ENCODE measurements at regions not wholly inside any gene's neighbourhood (a gene's known extent, or its start where the extent isn't known, plus 50 kb on each side); places are given as distances from the start of the nearest gene placed in this dataset.
"Not testable (repeated sequence)": the region's sequence is repeated elsewhere in the genome, so short reads cannot be mapped to it uniquely, and the experiment has no call there.

- no peak for ATAC-seq
- no peak overlapping the region for H3K4me3 ChIP-seq
- 40% methylated on average over 3 of the region's 4 CpGs for WGBS (ENCODE audit: insufficient coverage, low coverage, low lambda C conversion rate, missing lambda C conversion rate)
Measured at GRCh38 chr9:31588006-31588405, 796.4 kb upstream of the ACO1 start.

GRCh38 chr9:31588756-31589155 is 795.7 kb upstream of the ACO1 start:
- ATAC-seq: no peak
- Histone ChIP-seq H3K27me3 (no peaks in the 10 kb centered on the region), H3K27ac (no peak overlapping the region), H3K4me1 (no peaks in the 10 kb centered on the region), H3K4me3 (no peak overlapping the region), H3K36me3 (no peaks in the 10 kb centered on the region), H3K9me3 (no peaks in the 10 kb centered on the region)
- no peak for DNase-seq
- intact Hi-C loops (cut with DNase I): no loop called here
- no peak for TF ChIP-seq CTCF (IDR thresholded peaks at IDR 0.05)
- no peak for TF ChIP-seq POLR2A (IDR thresholded peaks at IDR 0.05)

More at GRCh38 chr9:31588006-31588405, 796.4 kb upstream of the ACO1 start:
- no peaks in the 10 kb centered on the region for H3K27me3 ChIP-seq
- DNase-seq: no peak
- TF ChIP-seq POLR2A (IDR thresholded peaks at IDR 0.05): no peak
- TF ChIP-seq CTCF (IDR thresholded peaks at IDR 0.05): no peak
- no peak overlapping the region for H3K27ac ChIP-seq
- H3K4me1 ChIP-seq: no peaks in the 10 kb centered on the region
- intact Hi-C loops (cut with DNase I): no loop called here
- no peaks in the 10 kb centered on the region for H3K36me3 ChIP-seq
- H3K9me3 ChIP-seq: no peaks in the 10 kb centered on the region

GRCh38 chr9:31590091-31590490 is 794.4 kb upstream of the ACO1 start:
- WGBS (ENCODE audit: insufficient coverage, low coverage, low lambda C conversion rate, missing lambda C conversion rate): 41% methylated on average over 2 of the region's 2 CpGs
- no peaks in the 10 kb centered on the region for H3K27me3 ChIP-seq
- no peak overlapping the region for H3K4me3 ChIP-seq
- intact Hi-C loops (cut with DNase I): no loop called here
- no peaks in the 10 kb centered on the region for H3K4me1 ChIP-seq
- no peak for TF ChIP-seq CTCF (IDR thresholded peaks at IDR 0.05)
- no peak for TF ChIP-seq POLR2A (IDR thresholded peaks at IDR 0.05)
- no peak for DNase-seq
- no peak for ATAC-seq
- no peaks in the 10 kb centered on the region for H3K9me3 ChIP-seq
- no peak overlapping the region for H3K27ac ChIP-seq
- no peaks in the 10 kb centered on the region for H3K36me3 ChIP-seq

DNA sequence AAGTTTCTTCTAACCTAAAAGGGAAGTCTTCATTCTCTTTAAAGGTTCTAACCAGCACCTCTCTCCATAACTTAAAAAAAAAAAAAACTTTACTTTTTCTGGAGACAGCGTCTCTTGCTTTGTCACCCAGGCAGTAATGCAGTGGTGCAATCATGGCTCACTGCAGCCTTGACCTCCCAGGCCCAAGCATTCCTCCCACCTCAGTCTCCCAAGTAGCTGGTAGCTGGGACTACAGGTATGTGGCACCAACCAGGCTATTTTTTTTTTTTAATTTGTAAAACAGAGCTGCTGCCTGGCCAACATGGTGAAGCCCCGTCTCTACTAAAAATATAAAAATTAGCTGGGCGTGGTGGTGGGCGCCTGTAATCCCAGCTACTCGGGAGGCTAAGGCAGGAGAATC is 787.4 kb upstream of the ACO1 start:
- H3K27me3 ChIP-seq; ATAC-seq; H3K36me3 ChIP-seq; intact Hi-C loops (cut with DNase I); DNase-seq; H3K9me3 ChIP-seq; H3K27ac ChIP-seq; H3K4me1 ChIP-seq; H3K4me3 ChIP-seq: not testable (repeated sequence)
- WGBS (ENCODE audit: insufficient coverage, low coverage, low lambda C conversion rate, missing lambda C conversion rate): 55% methylated on average over 2 of the region's 5 CpGs

DNA sequence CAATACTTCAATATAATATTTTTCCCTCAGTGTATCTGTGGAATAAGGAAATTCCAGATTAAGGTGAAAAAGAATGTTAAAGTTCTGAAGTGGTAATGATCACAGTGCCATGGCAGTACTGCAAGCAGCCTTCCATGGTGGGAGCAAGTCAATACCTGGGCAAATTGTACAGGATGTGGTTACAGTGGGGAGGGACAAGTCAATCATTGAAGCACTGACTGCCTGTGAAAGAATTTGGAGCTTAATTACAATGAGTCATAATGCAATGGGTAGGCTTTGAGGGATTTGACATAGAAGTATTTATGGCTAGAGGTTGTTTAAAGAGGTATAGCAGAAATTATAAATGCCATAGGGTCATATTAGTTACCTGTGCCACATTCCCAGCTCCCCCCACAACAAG is 786.5 kb upstream of the ACO1 start:
- Histone ChIP-seq H3K4me3 (no peak overlapping the region), H3K9me3 (no peaks in the 10 kb centered on the region), H3K27me3 (no peaks in the 10 kb centered on the region), H3K4me1 (no peaks in the 10 kb centered on the region), H3K36me3 (no peaks in the 10 kb centered on the region), H3K27ac (no peak overlapping the region)
- intact Hi-C loops (cut with DNase I): no loop called here
- DNase-seq (no peak), ATAC-seq (no peak)
- TF ChIP-seq POLR2A (IDR thresholded peaks at IDR 0.05) (no peak), CTCF (IDR thresholded peaks at IDR 0.05) (no peak)

Data from right lobe of liver (tissue), 6 donors.